SK-N-SH (cell line): ENCODE measurements at regions not wholly inside any gene's neighbourhood (a gene's known extent, or its start where the extent isn't known, plus 50 kb on each side); places are given as distances from the start of the nearest gene placed in this dataset.
A peak's percentile ranks its signal among the peaks of the same experiment; 100 is the strongest.

Experiments
- CTCF ChIA-PET: fragments of 300-600, 350-600 bp; formaldehyde crosslinking; extraction: SDS; loops from one replicate; lab custom pipeline; 2021; lab: Yijun Ruan, JAX
- POLR2A ChIA-PET: fragments of 350-600 bp; sonication (Branson Sonifier 250); formaldehyde crosslinking; extraction: SDS; loops from one replicate; lab custom pipeline; 2020; ENCODE audit warnings: antibody characterized with exemption, inconsistent platforms; lab: Yijun Ruan, JAX
- DNase-seq: peaks from one replicate; pipeline ENCODE4 v3.0.0; 2012
- H2AFZ ChIP-seq: fragments of 200-600 bp; sonication (generic); 2 replicates; pipeline ENCODE4 v1.8.1; 2016; ENCODE audit warnings: antibody characterized with exemption, mild to moderate bottlenecking, low read depth
- H3F3A ChIP-seq: fragments of 200-600 bp; sonication (generic); replicated peaks from 2 replicates; pipeline ENCODE3; 2016; ENCODE audit warnings: antibody characterized with exemption, mild to moderate bottlenecking; ENCODE audit not compliant: insufficient read depth
- H3K27ac ChIP-seq, 2 experiments: fragments of 200-500 bp in 1 of 2; fragments of 200-600 bp in 1 of 2; sonication (Bioruptor generic) in 1 of 2; sonication (generic), shearing (Covaris generic) in 1 of 2; 2 replicates each; pipeline versions ENCODE4 v1.5.1 to v1.6.1; 2014 to 2016; ENCODE audit warnings: low read depth in 2 of 2, inconsistent platforms in 1 of 2, low read length in 1 of 2, mild to moderate bottlenecking in 1 of 2, mixed read lengths in 1 of 2
- H3K27me3 ChIP-seq: fragments of 200-600 bp; sonication (generic), shearing (Covaris generic); 2 replicates; pipeline ENCODE4 v1.6.1; 2016; ENCODE audit warnings: mixed run types; ENCODE audit not compliant: insufficient read depth
- H3K36me3 ChIP-seq, 2 experiments: fragments of 200-500 bp in 1 of 2; fragments of 200-600 bp in 1 of 2; sonication (Bioruptor generic) in 1 of 2; sonication (generic) in 1 of 2; replicated peaks in 1 of 2; 2 replicates each; pipeline versions ENCODE3 to v1.5.1; 2014 to 2016; ENCODE audit warnings: low read length in 1 of 2, mild to moderate bottlenecking in 1 of 2; ENCODE audit not compliant: insufficient read depth in 2 of 2, control insufficient read depth in 1 of 2
- H3K4me1 ChIP-seq, 2 experiments: fragments of 200-500 bp in 1 of 2; fragments of 200-600 bp in 1 of 2; sonication (Bioruptor generic) in 1 of 2; sonication (generic), shearing (Covaris generic) in 1 of 2; 2 replicates each; pipeline versions ENCODE4 v1.5.1 to v1.6.1; 2014 to 2016; ENCODE audit warnings: low read depth in 1 of 2, low read length in 1 of 2, mixed run types in 1 of 2; ENCODE audit not compliant: insufficient read depth in 2 of 2, control insufficient read depth in 1 of 2
- H3K4me2 ChIP-seq: fragments of 200-600 bp; sonication (generic), shearing (Covaris generic); 2 replicates; pipeline ENCODE4 v1.6.1; 2017; ENCODE audit warnings: mixed run types
- H3K4me3 ChIP-seq, 2 experiments: fragments of 200-500 bp in 1 of 2; fragments of 200-600 bp in 1 of 2; sonication (Bioruptor generic) in 1 of 2; sonication (generic), shearing (Covaris generic) in 1 of 2; 2 replicates each; pipeline versions ENCODE4 v1.5.1 to v1.8.1; 2014 to 2016; ENCODE audit warnings: low read depth in 2 of 2, inconsistent platforms in 1 of 2, low read length in 1 of 2, mild to moderate bottlenecking in 1 of 2, mixed read lengths in 1 of 2, moderate library complexity in 1 of 2
- H3K79me2 ChIP-seq: fragments of 200-600 bp; sonication (generic); 2 replicates; pipeline ENCODE4 v1.8.1; 2017; ENCODE audit warnings: mild to moderate bottlenecking; ENCODE audit not compliant: insufficient read depth
- H3K9ac ChIP-seq: fragments of 200-600 bp; sonication (generic); 2 replicates; pipeline ENCODE4 v1.6.1; 2017; ENCODE audit warnings: mixed run types
- H3K9me2 ChIP-seq: fragments of 200-600 bp; sonication (generic); 2 replicates; pipeline ENCODE4 v1.6.1; 2017; ENCODE audit warnings: mixed run types
- H3K9me3 ChIP-seq: fragments of 200-600 bp; sonication (generic); 2 replicates; pipeline ENCODE4 v1.6.1; 2017; ENCODE audit warnings: mixed run types, mild to moderate bottlenecking, moderate library complexity
- H4K20me1 ChIP-seq: fragments of 200-600 bp; sonication (generic); 2 replicates; pipeline ENCODE4 v1.6.1; 2017; ENCODE audit warnings: mild to moderate bottlenecking, mixed run types; ENCODE audit not compliant: insufficient read depth
- ELF1 ChIP-seq: IDR thresholded peaks from 2 replicates; pipeline ENCODE4 v1.4.0; 2012
- EZH2phosphoT487 ChIP-seq: fragments of 200-600 bp; sonication (generic); IDR thresholded peaks from 2 replicates; pipeline ENCODE4 v1.6.1; 2017; ENCODE audit warnings: low read depth, mixed run types, mild to moderate bottlenecking, antibody characterized with exemption, moderate library complexity, borderline replicate concordance
- NFIC ChIP-seq: IDR thresholded peaks from 2 replicates; pipeline ENCODE4 v1.4.0; 2012; ENCODE audit warnings: borderline replicate concordance
- NRF1 ChIP-seq: IDR thresholded peaks from 2 replicates; pipeline ENCODE4 v1.6.1; 2012; ENCODE audit warnings: low read depth, mild to moderate bottlenecking, low read length
- POLR2AphosphoS5 ChIP-seq: IDR thresholded peaks from 2 replicates; pipeline ENCODE4 v1.6.1; 2012; ENCODE audit warnings: low read depth, low read length
- RAD21 ChIP-seq: IDR thresholded peaks from 2 replicates; pipeline ENCODE4 v1.6.1; 2012; ENCODE audit warnings: mild to moderate bottlenecking, low read length
- RFX5 ChIP-seq: IDR thresholded peaks from 2 replicates; pipeline ENCODE4 v1.6.1; 2012; ENCODE audit warnings: mild to moderate bottlenecking, improper control_type of control experiment, low read length
- RXRA ChIP-seq: IDR thresholded peaks from 2 replicates; pipeline ENCODE4 v1.4.0; 2012; ENCODE audit warnings: low read depth, mild to moderate bottlenecking, borderline replicate concordance
- TCF12 ChIP-seq: IDR thresholded peaks from 2 replicates; pipeline ENCODE4 v1.4.0; 2012
- WGBS: methylation state at CpG from one replicate; pipeline ENCODE4 v1.1.6; 2017; ENCODE audit warnings: low lambda C conversion rate; 5-methylcytosine and 5-hydroxymethylcytosine counted together
- TF ChIP-seq, protein P1 (sequence below): IDR thresholded peaks from 2 replicates; pipeline ENCODE4 v1.6.1; 2012; ENCODE audit warnings: mild to moderate bottlenecking, low read depth, low read length, moderate library complexity
- TF ChIP-seq, protein P2 (sequence below): fragments of 150-350 bp; IDR thresholded peaks from 2 replicates; pipeline ENCODE4 v1.6.1; 2016; ENCODE audit warnings: mild to moderate bottlenecking, low read depth, low read length

DNA sequence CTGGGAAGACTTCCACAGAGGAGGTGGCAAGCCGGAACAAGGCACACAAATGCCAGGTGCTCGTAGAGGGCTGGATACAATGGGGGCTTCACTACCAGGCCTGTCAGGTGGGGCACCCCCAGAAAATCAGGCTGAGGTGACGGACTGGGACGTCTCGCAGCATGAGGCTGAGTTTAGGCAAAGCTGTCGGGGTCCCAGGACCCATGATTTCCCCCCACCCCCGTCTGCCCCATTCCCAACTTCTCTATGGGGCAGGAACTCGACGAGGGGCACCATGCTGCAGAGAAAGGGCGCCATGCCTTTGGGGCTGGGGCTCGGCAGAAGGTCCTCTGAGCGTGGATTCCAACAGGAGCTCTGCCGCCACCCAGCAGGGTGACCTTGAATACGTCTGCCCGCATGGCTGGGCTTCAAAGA, 65.7 kb upstream of the HES1 start:
- no peaks in the 10 kb centered on the region for H4K20me1 ChIP-seq
- H3K4me2 ChIP-seq = peak overlapping the region; percentile 74
- no peak overlapping the region for H2AFZ ChIP-seq

DNA sequence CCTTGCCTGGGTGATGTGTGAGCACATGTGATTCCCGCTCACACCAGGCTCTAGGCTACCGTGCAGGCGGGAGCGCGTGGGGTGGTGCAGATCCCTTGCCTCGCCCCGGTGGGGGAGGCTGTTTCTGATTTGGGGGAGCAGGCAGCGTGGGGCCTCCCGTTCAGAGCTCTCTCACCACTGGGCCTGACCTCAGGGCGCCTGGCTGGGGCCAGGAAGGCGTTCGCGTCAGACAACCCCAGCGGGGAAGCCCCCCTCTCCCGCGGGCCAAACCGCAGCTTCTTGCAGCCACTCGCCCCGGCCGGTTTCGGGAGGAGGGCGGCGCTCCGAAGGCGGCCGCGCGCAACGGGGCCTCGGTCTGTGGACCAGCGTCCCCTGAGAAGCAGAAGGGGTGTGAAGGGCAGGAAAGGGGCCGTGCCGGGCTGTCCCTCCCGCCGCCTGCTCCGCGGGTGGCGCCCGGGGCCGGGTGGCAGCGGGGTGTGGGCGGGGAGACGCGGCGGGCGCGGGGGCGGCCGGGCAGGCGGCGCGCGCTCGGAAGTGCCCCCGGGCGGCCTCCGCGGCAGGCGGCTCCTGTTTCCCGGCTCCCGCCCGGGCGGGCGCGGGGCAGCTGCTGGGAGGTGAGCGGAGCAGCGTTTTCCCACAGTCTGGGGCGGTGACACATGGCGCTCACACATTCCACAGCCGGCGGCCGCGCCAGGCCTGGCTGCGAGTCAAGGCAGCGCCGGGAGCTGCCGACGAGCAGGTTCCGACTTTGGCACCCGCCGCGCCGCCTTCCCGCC, 65.1 kb upstream of the HES1 start:
- peaks cover 15% of the 10 kb centered on the region; the same call in 1 of the 2 replicates for H3K9me3 ChIP-seq
- CTCF ChIA-PET = interaction anchor here (0.7 to 2.5 kb wide), 5 partner anchors 11 to 290 kb away, joined by 3 to 7 read pairs (median 4); no protein-coding TSS in a partner anchor
- peaks cover 17% of the 10 kb centered on the region for H3K27me3 ChIP-seq
- H3F3A ChIP-seq = no peaks in the 10 kb centered on the region
- WGBS = 2% methylated on average over 12 of the region's 84 CpGs
- H3K79me2 ChIP-seq = no peaks in the 10 kb centered on the region
- H3K4me1 ChIP-seq = peaks cover 3 to 12% of the 10 kb centered on the region in 2 experiments; a peak in 2 of 4 replicates
- peak overlapping the region; percentile 55; the same call in 1 of the 2 replicates for H3K9ac ChIP-seq
- no peaks in the 10 kb centered on the region for H3K36me3 ChIP-seq
- H2AFZ ChIP-seq = 0 out of 2 replicates have a peak overlapping the region, but pooled peaks have one; percentile 31
- peak; percentile 93 for DNase-seq
- H3K4me2 ChIP-seq = peak overlapping the region; percentile 75
- H3K27ac ChIP-seq = peak overlapping the region in 1 of 2 experiments; percentile 74; a peak in 2 of 4 replicates
- POLR2A ChIA-PET = interaction anchor here (0.6 to 1.8 kb wide), 4 partner anchors 13 to 565 kb away, joined by 3 to 6 read pairs (median 3); no protein-coding TSS in a partner anchor
- peak overlapping the region; percentile 50 to 58 for H3K4me3 ChIP-seq
- no peaks in the 10 kb centered on the region for H3K9me2 ChIP-seq
- H4K20me1 ChIP-seq = no peaks in the 10 kb centered on the region
- TF ChIP-seq RXRA (peak; percentile 20; the same call in 1 of the 2 replicates), NFIC (peak; percentile 46; the same call in 1 of the 2 replicates), EZH2phosphoT487 (no peak), TCF12 (peak; percentile 36; the same call in 1 of the 2 replicates)
- TF ChIP-seq, protein P1, sequence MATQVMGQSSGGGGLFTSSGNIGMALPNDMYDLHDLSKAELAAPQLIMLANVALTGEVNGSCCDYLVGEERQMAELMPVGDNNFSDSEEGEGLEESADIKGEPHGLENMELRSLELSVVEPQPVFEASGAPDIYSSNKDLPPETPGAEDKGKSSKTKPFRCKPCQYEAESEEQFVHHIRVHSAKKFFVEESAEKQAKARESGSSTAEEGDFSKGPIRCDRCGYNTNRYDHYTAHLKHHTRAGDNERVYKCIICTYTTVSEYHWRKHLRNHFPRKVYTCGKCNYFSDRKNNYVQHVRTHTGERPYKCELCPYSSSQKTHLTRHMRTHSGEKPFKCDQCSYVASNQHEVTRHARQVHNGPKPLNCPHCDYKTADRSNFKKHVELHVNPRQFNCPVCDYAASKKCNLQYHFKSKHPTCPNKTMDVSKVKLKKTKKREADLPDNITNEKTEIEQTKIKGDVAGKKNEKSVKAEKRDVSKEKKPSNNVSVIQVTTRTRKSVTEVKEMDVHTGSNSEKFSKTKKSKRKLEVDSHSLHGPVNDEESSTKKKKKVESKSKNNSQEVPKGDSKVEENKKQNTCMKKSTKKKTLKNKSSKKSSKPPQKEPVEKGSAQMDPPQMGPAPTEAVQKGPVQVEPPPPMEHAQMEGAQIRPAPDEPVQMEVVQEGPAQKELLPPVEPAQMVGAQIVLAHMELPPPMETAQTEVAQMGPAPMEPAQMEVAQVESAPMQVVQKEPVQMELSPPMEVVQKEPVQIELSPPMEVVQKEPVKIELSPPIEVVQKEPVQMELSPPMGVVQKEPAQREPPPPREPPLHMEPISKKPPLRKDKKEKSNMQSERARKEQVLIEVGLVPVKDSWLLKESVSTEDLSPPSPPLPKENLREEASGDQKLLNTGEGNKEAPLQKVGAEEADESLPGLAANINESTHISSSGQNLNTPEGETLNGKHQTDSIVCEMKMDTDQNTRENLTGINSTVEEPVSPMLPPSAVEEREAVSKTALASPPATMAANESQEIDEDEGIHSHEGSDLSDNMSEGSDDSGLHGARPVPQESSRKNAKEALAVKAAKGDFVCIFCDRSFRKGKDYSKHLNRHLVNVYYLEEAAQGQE = no peak
- TF ChIP-seq, protein P2, sequence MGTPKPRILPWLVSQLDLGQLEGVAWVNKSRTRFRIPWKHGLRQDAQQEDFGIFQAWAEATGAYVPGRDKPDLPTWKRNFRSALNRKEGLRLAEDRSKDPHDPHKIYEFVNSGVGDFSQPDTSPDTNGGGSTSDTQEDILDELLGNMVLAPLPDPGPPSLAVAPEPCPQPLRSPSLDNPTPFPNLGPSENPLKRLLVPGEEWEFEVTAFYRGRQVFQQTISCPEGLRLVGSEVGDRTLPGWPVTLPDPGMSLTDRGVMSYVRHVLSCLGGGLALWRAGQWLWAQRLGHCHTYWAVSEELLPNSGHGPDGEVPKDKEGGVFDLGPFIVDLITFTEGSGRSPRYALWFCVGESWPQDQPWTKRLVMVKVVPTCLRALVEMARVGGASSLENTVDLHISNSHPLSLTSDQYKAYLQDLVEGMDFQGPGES = no peak

More for the DNA sequence above, 65.7 kb upstream of the HES1 start:
- Histone ChIP-seq H3F3A (no peaks in the 10 kb centered on the region), H3K9me2 (no peaks in the 10 kb centered on the region), H3K27me3 (peaks cover 12% of the 10 kb centered on the region), H3K79me2 (no peaks in the 10 kb centered on the region), H3K27ac (peak overlapping the region in 1 of 2 experiments; percentile 74; a peak in 1 of 4 replicates), H3K4me3 (peak overlapping the region; percentile 43 to 50; a peak in 3 of 4 replicates), H3K36me3 (no peaks in the 10 kb centered on the region), H3K9me3 (peaks cover 15% of the 10 kb centered on the region; the same call in 1 of the 2 replicates), H3K4me1 (peaks cover 3 to 12% of the 10 kb centered on the region in 2 experiments; a peak in 2 of 4 replicates), H3K9ac (peak overlapping the region; percentile 55; the same call in 1 of the 2 replicates)
- ChIA-PET CTCF (interaction anchor here (1.3 to 2.5 kb wide), 3 partner anchors 11 to 244 kb away, joined by 4 to 7 read pairs (median 4); no protein-coding TSS in a partner anchor), POLR2A (interaction anchor here (0.6 to 1.8 kb wide), 4 partner anchors 13 to 566 kb away, joined by 3 to 6 read pairs (median 3); no protein-coding TSS in a partner anchor)
- no peak for TF ChIP-seq RAD21
- TF ChIP-seq POLR2AphosphoS5 = no peak
- TF ChIP-seq RFX5 = no peak
- no peak for TF ChIP-seq NFIC
- TF ChIP-seq, protein P1 = no peak
- TF ChIP-seq EZH2phosphoT487 = no peak
- TF ChIP-seq NRF1 = no peak
- no peak for TF ChIP-seq ELF1
- TF ChIP-seq, protein P2 = no peak
- no peak for DNase-seq
- 92% methylated on average over 6 of the region's 15 CpGs for WGBS
